Body of pancreas (tissue), 4 donors: ENCODE measurements at regions not wholly inside any gene's neighbourhood (a gene's known extent, or its start where the extent isn't known, plus 50 kb on each side); places are given as distances from the start of the nearest gene placed in this dataset.

Experiments
- CTCF ChIP-seq, 7 experiments: fragments of 450-650 bp in 4 of 7; fragments of 200-600 bp in 3 of 7; sonication (generic) in 3 of 7; IDR thresholded peaks; one replicate each; pipeline ENCODE4 v1.5.1; 2016 to 2019; ENCODE audit warnings: antibody characterized with exemption in 7 of 7
- POLR2A ChIP-seq, 3 donors: fragments of 450-650 bp; IDR thresholded peaks; one replicate each; pipeline ENCODE4 v1.6.1; 2016; ENCODE audit warnings: antibody characterized with exemption in 3 of 3, mild to moderate bottlenecking in 2 of 3

DNA sequence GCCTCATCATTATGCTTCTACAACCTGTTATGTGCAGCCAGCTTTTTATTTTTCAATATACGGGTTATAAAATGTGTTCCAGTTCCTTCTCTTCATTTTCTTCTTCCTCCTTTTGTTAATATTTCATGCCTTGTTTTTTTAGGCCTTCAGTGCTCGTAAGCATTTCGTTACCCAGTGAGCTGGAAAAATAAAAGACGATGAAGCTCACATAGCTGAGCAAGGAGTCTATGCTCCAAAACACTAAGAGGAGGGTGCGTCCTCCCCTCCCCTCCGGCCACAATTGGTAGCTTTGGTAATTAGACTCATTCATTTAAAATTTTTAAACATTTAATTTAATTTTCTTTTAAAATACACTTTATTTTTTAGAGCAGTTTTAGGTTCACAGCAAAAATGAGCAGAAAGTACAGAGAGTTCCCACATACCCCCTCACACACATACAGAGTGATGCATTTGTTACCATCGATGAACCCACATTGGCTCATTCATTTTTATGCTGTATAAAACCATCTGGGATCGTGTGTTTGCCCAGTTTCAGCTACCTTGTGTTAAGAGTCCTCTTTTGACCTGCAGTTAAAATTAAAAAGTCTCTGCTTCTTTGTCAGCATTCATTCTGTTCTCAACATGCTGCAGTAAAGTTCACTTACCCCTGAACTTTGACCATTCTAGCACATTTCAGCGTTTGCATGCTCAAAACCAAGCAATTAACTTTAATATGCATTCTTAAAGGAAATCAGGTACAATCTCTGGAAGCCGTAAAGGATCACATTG lies 223.9 kb downstream of the LACC1 start:
- TF ChIP-seq CTCF (IDR thresholded peaks at IDR 0.05) (no peak), POLR2A (IDR thresholded peaks at IDR 0.05) (no peak)
